ENCODE measurements at regions not wholly inside any gene's neighbourhood (a gene's known extent, or its start where the extent isn't known, plus 50 kb on each side); places are given as distances from the start of the nearest gene placed in this dataset.

GRCh38 chr1:90650401-90650800 is 66.7 kb downstream of the BARHL2 start:
- DNase-seq (ENCODE audit: insufficient read length, low spot score) (no peak), FAIRE-seq (no peak)

- DNase-seq (ENCODE audit: insufficient read length, low spot score) (no peak), FAIRE-seq (no peak)
Observed at GRCh38 chr1:90640325-90640724, 76.8 kb downstream of the BARHL2 start.

GRCh38 chr1:90622666-90623065 is 94.4 kb downstream of the BARHL2 start:
- DNase-seq (ENCODE audit: insufficient read length, low spot score) (no peak), FAIRE-seq (no peak)

- DNase-seq (ENCODE audit: insufficient read length, low spot score) (no peak), FAIRE-seq (no peak)
Observed at GRCh38 chr1:90621986-90622385, 95.1 kb downstream of the BARHL2 start.

- FAIRE-seq: no peak
Observed at GRCh38 chr1:90616395-90616794, 100.7 kb downstream of the BARHL2 start.

GRCh38 chr1:90614872-90615271 is 102.2 kb downstream of the BARHL2 start:
- FAIRE-seq (no peak), DNase-seq (ENCODE audit: insufficient read length, low spot score) (no peak)

More at GRCh38 chr1:90616395-90616794, 100.7 kb downstream of the BARHL2 start:
- DNase-seq (ENCODE audit: insufficient read length, low spot score): no peak

- no peak for FAIRE-seq
- no peak for DNase-seq (ENCODE audit: insufficient read length, low spot score)
Observed at GRCh38 chr1:90613371-90613770, 103.7 kb downstream of the BARHL2 start.

GRCh38 chr1:90612033-90612432 is 105.1 kb downstream of the BARHL2 start:
- DNase-seq (ENCODE audit: insufficient read length, low spot score) (no peak), FAIRE-seq (no peak)

- DNase-seq (ENCODE audit: insufficient read length, low spot score) (no peak), FAIRE-seq (no peak)
Observed at GRCh38 chr1:90607736-90608135, 109.4 kb downstream of the BARHL2 start.

GRCh38 chr1:90605070-90605469 is 112.0 kb downstream of the BARHL2 start:
- DNase-seq (ENCODE audit: insufficient read length, low spot score): no peak
- FAIRE-seq: no peak

- DNase-seq (ENCODE audit: insufficient read length, low spot score): no peak
- no peak for FAIRE-seq
Observed at GRCh38 chr1:90593312-90593711, 123.8 kb downstream of the BARHL2 start.

- DNase-seq (ENCODE audit: insufficient read length, low spot score) (no peak), FAIRE-seq (no peak)
Observed at GRCh38 chr1:90591970-90592356, 125.1 kb downstream of the BARHL2 start.

GRCh38 chr1:90591355-90591969 is 125.6 kb downstream of the BARHL2 start:
- DNase-seq (ENCODE audit: insufficient read length, low spot score) (no peak), FAIRE-seq (no peak)

- DNase-seq (ENCODE audit: insufficient read length, low spot score): no peak
- FAIRE-seq: no peak
Observed at GRCh38 chr1:90580176-90580575, 136.9 kb downstream of the BARHL2 start.

- peak; percentile 74 for FAIRE-seq
- DNase-seq (ENCODE audit: insufficient read length, low spot score): peak; percentile 44
Observed at GRCh38 chr1:90579212-90579802, 137.8 kb downstream of the BARHL2 start.

- FAIRE-seq: no peak
- DNase-seq (ENCODE audit: insufficient read length, low spot score): no peak
Observed at GRCh38 chr1:90574692-90575370, 142.3 kb downstream of the BARHL2 start.

GRCh38 chr1:90573736-90574135 is 143.4 kb downstream of the BARHL2 start:
- FAIRE-seq: no peak

GRCh38 chr1:90572446-90572845 is 144.7 kb downstream of the BARHL2 start:
- no peak for DNase-seq (ENCODE audit: insufficient read length, low spot score)
- FAIRE-seq: no peak

More at GRCh38 chr1:90573736-90574135, 143.4 kb downstream of the BARHL2 start:
- DNase-seq (ENCODE audit: insufficient read length, low spot score): no peak

GRCh38 chr1:90568436-90568835 is 148.7 kb downstream of the BARHL2 start:
- FAIRE-seq: no peak
- no peak for DNase-seq (ENCODE audit: insufficient read length, low spot score)

- DNase-seq (ENCODE audit: insufficient read length, low spot score): no peak
- no peak for FAIRE-seq
Observed at GRCh38 chr1:90564164-90564563, 152.9 kb downstream of the BARHL2 start.

- FAIRE-seq: no peak
- DNase-seq (ENCODE audit: insufficient read length, low spot score): no peak
Observed at GRCh38 chr1:90562892-90563291, 154.2 kb downstream of the BARHL2 start.

GRCh38 chr1:90561911-90562310 is 155.2 kb downstream of the BARHL2 start:
- DNase-seq (ENCODE audit: insufficient read length, low spot score) (no peak), FAIRE-seq (no peak)
